Breast epithelium (tissue), 3 donors: ENCODE measurements at regions not wholly inside any gene's neighbourhood (a gene's known extent, or its start where the extent isn't known, plus 50 kb on each side); places are given as distances from the start of the nearest gene placed in this dataset.

Source experiments
- POLR2A ChIP-seq: fragments of 450-650 bp; IDR thresholded peaks from one replicate; pipeline ENCODE4 v1.6.1; 2016; ENCODE audit warnings: antibody characterized with exemption, mild to moderate bottlenecking, moderate library complexity
- POLR2AphosphoS5 ChIP-seq, 3 donors: sonication (generic); formaldehyde crosslinking; IDR thresholded peaks; one replicate each; pipeline ENCODE4 v1.6.1; 2017; ENCODE audit warnings: antibody characterized with exemption in 3 of 3
- TF ChIP-seq, protein P1 (sequence below), 3 donors: fragments of 450-650 bp; IDR thresholded peaks; one replicate each; pipeline ENCODE4 v1.5.1; 2016 to 2017; ENCODE audit warnings: antibody characterized with exemption in 3 of 3, mild to moderate bottlenecking in 3 of 3, moderate library complexity in 3 of 3

DNA sequence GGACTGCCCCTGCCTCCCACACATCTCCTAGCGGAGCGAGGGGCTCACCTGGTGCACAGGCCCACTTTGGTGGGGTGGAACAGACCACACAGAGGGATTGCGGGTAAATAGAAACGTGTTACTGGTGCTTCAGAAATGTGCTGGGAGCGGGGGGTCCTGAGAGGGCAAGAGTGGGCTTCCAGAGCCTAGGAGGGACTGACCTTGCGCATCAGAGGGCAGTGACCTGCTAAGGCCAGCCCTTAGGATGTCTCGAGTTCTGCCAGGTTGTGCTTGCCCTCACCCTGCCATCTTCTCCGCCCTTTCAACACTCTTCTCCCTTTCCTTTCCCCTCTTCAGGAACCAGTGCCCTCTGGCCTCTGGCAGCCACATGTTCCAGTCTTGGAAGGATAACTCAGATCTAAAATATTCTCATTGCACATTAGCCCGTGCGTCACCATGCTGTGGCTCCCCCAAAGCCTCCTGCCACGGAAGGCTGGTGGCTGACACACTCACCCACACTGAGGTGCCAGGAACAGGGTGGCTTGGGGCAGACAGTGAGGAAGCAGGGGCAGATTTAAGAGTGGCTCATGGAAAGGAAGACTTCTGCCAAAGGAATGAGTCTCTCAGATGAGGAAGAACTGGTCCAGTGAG is 89.6 kb downstream of the MCFD2 start:
- TF ChIP-seq POLR2A: no peak
- TF ChIP-seq, protein P1, sequence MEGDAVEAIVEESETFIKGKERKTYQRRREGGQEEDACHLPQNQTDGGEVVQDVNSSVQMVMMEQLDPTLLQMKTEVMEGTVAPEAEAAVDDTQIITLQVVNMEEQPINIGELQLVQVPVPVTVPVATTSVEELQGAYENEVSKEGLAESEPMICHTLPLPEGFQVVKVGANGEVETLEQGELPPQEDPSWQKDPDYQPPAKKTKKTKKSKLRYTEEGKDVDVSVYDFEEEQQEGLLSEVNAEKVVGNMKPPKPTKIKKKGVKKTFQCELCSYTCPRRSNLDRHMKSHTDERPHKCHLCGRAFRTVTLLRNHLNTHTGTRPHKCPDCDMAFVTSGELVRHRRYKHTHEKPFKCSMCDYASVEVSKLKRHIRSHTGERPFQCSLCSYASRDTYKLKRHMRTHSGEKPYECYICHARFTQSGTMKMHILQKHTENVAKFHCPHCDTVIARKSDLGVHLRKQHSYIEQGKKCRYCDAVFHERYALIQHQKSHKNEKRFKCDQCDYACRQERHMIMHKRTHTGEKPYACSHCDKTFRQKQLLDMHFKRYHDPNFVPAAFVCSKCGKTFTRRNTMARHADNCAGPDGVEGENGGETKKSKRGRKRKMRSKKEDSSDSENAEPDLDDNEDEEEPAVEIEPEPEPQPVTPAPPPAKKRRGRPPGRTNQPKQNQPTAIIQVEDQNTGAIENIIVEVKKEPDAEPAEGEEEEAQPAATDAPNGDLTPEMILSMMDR (IDR thresholded peaks at IDR 0.05): no peak
- no peak for TF ChIP-seq POLR2AphosphoS5 (IDR thresholded peaks at IDR 0.05)
